ENCODE measurements at regions not wholly inside any gene's neighbourhood (a gene's known extent, or its start where the extent isn't known, plus 50 kb on each side); places are given as distances from the start of the nearest gene placed in this dataset.
A peak's percentile ranks its signal among the peaks of the same experiment; 100 is the strongest.

DNA sequence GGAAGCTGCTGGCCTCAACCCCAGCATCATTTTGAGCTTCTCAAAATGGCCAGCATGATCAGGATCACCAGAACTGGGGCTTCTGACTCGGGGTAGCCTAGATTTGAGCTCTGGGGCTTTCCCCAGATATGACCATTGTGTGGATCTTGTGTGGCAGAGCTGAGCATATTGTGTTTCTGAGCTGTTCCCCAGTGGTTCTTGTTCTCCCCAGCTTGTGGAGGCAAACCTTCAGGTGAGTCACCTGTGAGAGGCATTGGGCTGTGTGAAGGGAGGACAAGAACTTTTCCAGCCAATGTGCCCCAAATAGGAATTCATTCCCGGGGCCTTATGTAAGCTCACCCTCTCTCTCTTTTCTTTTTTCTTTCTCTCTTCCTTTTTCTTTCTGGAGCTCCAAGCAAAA, 80.7 kb upstream of the PITX1 start:
- WGBS, 2 donors = 88 to 93% methylated on average over 2 of the region's 2 CpGs
- no peak overlapping the region for H3K4me3 ChIP-seq (ENCODE audit: low read depth, poor library complexity, severe bottlenecking)
- TF ChIP-seq, protein P1, sequence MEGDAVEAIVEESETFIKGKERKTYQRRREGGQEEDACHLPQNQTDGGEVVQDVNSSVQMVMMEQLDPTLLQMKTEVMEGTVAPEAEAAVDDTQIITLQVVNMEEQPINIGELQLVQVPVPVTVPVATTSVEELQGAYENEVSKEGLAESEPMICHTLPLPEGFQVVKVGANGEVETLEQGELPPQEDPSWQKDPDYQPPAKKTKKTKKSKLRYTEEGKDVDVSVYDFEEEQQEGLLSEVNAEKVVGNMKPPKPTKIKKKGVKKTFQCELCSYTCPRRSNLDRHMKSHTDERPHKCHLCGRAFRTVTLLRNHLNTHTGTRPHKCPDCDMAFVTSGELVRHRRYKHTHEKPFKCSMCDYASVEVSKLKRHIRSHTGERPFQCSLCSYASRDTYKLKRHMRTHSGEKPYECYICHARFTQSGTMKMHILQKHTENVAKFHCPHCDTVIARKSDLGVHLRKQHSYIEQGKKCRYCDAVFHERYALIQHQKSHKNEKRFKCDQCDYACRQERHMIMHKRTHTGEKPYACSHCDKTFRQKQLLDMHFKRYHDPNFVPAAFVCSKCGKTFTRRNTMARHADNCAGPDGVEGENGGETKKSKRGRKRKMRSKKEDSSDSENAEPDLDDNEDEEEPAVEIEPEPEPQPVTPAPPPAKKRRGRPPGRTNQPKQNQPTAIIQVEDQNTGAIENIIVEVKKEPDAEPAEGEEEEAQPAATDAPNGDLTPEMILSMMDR (IDR thresholded peaks at IDR 0.05) = no peak
- no peak for TF ChIP-seq POLR2A (IDR thresholded peaks at IDR 0.05)
- no peak for DNase-seq (ENCODE audit: low spot score in 2 of 2)
- intact Hi-C loops (cut with DNase I; ENCODE audit: low total_unique reads) = no loop called here

DNA sequence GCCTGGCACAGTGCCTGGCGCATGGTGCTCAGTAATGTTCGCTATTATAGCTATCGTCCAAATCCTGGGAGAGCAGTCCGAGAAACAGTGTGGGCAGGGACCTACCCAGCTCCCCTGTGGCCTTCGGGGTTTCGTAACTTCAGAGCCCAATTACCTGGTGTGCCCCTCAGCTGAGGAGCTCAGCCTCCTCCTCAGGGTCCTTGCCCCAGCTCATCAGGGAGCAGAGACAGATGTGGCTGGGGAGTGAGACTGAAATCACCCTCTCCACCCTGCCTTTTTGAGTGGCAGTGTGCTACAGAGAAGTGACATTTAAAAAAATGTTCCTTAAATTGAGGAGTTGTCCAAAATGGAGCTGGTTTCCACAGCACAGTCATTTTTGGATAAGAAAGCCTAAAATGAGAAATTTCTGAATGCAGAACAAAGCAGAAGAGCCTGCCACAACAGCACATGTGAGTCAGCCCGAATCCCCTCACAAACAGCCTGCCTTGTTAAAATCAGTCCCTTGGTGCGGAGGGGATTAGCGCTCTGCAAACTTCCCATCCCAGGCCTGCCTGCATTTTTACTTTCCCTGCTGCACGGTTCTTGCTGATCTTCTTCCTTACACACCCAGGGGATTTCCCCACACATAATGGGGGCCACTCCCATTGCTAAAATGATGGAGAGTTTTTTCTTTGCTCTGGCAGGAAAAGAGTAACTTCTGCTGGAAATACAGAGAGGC, 78.1 kb upstream of the PITX1 start:
- no peak for TF ChIP-seq POLR2A (IDR thresholded peaks at IDR 0.05)
- TF ChIP-seq, protein P1 (IDR thresholded peaks at IDR 0.05) = no peak
- WGBS, 2 donors = 53 to 55% methylated on average over 10 of the region's 10 CpGs
- intact Hi-C loops (cut with DNase I; ENCODE audit: low total_unique reads) = no loop called here
- no peak overlapping the region for H3K4me3 ChIP-seq (ENCODE audit: low read depth, poor library complexity, severe bottlenecking)
- no peak for DNase-seq (ENCODE audit: low spot score in 2 of 2)

DNA sequence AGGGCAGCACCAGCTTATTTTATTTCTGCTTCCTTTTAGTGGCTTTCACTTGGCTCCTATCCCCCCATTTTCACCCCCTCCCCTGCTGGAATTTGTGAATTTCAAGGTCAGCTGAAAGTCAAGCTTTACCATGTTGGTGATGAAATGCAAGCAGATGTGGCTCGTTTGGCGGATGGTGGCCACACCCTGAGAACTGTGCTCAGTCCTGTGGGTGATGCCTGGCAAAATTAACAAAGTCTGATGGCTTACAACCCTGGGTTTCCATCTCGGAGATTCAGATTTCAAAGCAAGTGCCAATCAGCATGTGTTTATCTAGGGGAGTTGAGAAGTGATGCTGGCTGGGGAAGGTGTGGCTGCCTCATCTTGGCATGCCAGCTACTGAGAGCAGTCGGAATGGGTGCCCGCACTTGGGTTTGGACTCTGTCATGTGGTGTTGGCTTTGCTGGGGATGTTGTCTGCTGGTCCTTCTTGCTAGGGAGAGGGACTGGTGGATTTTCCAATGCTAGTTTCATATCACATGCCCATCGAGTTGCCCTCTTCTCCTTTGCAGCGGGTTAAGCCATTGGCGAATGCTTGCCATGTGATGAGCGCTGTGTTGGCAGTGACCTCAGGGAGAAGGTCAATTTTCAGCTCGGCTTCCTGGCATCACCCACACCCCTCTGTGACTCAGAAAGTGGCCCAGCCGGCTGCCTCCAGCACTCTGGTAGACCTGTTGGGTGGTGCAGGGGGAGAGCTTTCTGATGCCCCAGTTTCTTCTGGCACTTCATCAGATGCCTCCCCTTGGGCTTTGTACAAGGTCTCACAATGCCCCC, 77.0 kb upstream of the PITX1 start:
- TF ChIP-seq, protein P1 (IDR thresholded peaks at IDR 0.05) = no peak
- TF ChIP-seq POLR2A (IDR thresholded peaks at IDR 0.05) = no peak
- intact Hi-C loops (cut with DNase I; ENCODE audit: low total_unique reads) = no loop called here
- H3K4me3 ChIP-seq (ENCODE audit: low read depth, poor library complexity, severe bottlenecking) = no peak overlapping the region
- DNase-seq (ENCODE audit: low spot score in 2 of 2) = peak in 1 of 2 donors; percentile 26
- 62 to 66% methylated on average over 11 of the region's 11 CpGs for WGBS, 2 donors

DNA sequence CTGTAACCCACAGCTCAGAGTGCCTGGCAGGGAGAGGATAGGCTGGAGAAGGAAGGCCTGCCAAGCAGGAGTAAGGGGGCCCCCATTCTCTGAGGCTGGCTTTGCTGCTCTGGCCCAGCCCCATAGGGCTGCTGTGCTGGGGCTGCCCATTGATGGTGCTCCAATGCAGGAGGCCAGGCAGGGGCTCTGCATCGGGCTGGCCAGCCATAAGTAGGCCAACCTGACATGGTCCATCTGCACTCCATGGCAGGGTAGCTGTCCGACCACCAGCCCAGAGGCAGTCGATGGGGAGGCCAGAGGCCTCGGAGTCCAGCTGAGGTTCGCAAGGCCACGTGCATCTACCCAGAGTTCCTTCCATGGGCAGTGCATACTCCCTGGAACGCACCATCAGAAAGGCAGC, 75.0 kb upstream of the PITX1 start:
- TF ChIP-seq POLR2A (IDR thresholded peaks at IDR 0.05) = no peak
- TF ChIP-seq, protein P1 (IDR thresholded peaks at IDR 0.05) = no peak
- intact Hi-C loops (cut with DNase I; ENCODE audit: low total_unique reads) = no loop called here
- no peak overlapping the region for H3K4me3 ChIP-seq (ENCODE audit: low read depth, poor library complexity, severe bottlenecking)
- WGBS, 2 donors = 91 to 97% methylated on average over 6 to 7 of the region's 7 CpGs
- DNase-seq (ENCODE audit: low spot score in 2 of 2) = no peak

DNA sequence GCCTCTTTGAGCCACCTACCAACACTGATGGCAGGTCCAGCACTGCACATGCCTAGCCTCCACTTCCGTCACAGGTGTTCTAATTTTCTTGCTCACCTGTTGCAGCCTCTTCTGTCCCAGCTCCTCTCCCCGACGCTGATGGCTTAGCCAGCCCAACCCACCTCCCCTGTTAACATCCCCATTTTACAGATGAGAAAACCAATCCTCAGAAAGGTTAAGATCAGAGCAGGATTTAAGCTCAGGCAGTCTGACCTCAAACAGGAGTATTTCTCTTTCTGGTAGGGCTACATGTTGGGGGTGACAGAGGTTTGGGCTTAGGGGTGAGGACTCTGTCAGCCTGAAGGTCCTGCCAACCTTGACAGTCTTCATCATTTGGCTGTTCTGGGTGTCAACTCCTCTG, 74.5 kb upstream of the PITX1 start:
- WGBS, 2 donors = 97 to 100% methylated on average over 3 of the region's 3 CpGs
- no peak for DNase-seq (ENCODE audit: low spot score in 2 of 2)
- H3K4me3 ChIP-seq (ENCODE audit: low read depth, poor library complexity, severe bottlenecking) = no peak overlapping the region
- intact Hi-C loops (cut with DNase I; ENCODE audit: low total_unique reads) = no loop called here
- TF ChIP-seq POLR2A (IDR thresholded peaks at IDR 0.05) = no peak
- TF ChIP-seq, protein P1 (IDR thresholded peaks at IDR 0.05) = no peak

Measured in lower leg skin (tissue), 4 donors.